GM18861 (cell line): ENCODE measurements at regions not wholly inside any gene's neighbourhood (a gene's known extent, or its start where the extent isn't known, plus 50 kb on each side); places are given as distances from the start of the nearest gene placed in this dataset.
"Not testable (repeated sequence)": the region's sequence is repeated elsewhere in the genome, so short reads cannot be mapped to it uniquely, and the experiment has no call there.

Experiments
- ATAC-seq: cut with Tn5 transposase; IDR thresholded peaks from one replicate; pipeline ENCODE4 v1.9.1; 2021; ENCODE audit not compliant: unreplicated experiment

- ATAC-seq, result no peak
Measured at GRCh38 chrX:129361576-129361975, 161.7 kb downstream of the SMARCA1 start.

GRCh38 chrX:129360175-129360574 lies 163.1 kb downstream of the SMARCA1 start:
- peak; percentile 87 for ATAC-seq

GRCh38 chrX:129359269-129359668 lies 164.0 kb downstream of the SMARCA1 start:
- ATAC-seq, result no peak

- ATAC-seq, result not testable (repeated sequence)
Measured at GRCh38 chrX:129357428-129357827, 165.9 kb downstream of the SMARCA1 start.

- no peak for ATAC-seq
Measured at GRCh38 chrX:129347291-129347690, 176.0 kb downstream of the SMARCA1 start.

- no peak for ATAC-seq
Measured at GRCh38 chrX:129346574-129346973, 176.7 kb downstream of the SMARCA1 start.

- ATAC-seq, result not testable (repeated sequence)
Measured at GRCh38 chrX:129337264-129337663, 186.0 kb downstream of the SMARCA1 start.

- no peak for ATAC-seq
Measured at GRCh38 chrX:129323115-129323514, 200.2 kb downstream of the SMARCA1 start.

GRCh38 chrX:129318375-129318774 lies 204.9 kb downstream of the SMARCA1 start:
- ATAC-seq, result no peak

GRCh38 chrX:129316461-129316860 lies 206.8 kb downstream of the SMARCA1 start:
- ATAC-seq, result no peak

GRCh38 chrX:129310000-129310399 lies 213.3 kb downstream of the SMARCA1 start:
- ATAC-seq, result no peak

GRCh38 chrX:129262912-129263311 lies 260.4 kb downstream of the SMARCA1 start:
- ATAC-seq, result no peak

- ATAC-seq, result not testable (repeated sequence)
Measured at GRCh38 chrX:129255516-129255915, 267.8 kb downstream of the SMARCA1 start.

- no peak for ATAC-seq
Measured at GRCh38 chrX:129249563-129249962, 273.7 kb downstream of the SMARCA1 start.

GRCh38 chrX:129247642-129248041 lies 275.6 kb downstream of the SMARCA1 start:
- ATAC-seq, result no peak

GRCh38 chrX:129239371-129239770 lies 283.9 kb downstream of the SMARCA1 start:
- no peak for ATAC-seq

GRCh38 chrX:129238011-129238410 lies 285.3 kb downstream of the SMARCA1 start:
- ATAC-seq, result no peak

GRCh38 chrX:129235903-129236302 lies 287.4 kb downstream of the SMARCA1 start:
- ATAC-seq, result no peak

- no peak for ATAC-seq
Measured at GRCh38 chrX:129233786-129234185, 289.5 kb downstream of the SMARCA1 start.

GRCh38 chrX:129230850-129231512 lies 292.3 kb downstream of the SMARCA1 start:
- no peak for ATAC-seq

GRCh38 chrX:129230168-129230567 lies 293.1 kb downstream of the SMARCA1 start:
- ATAC-seq, result no peak

- no peak for ATAC-seq
Measured at GRCh38 chrX:129227366-129227765, 295.9 kb downstream of the SMARCA1 start.

- no peak for ATAC-seq
Measured at GRCh38 chrX:129193357-129193756, 329.9 kb downstream of the SMARCA1 start.
